ENCODE measurements at regions not wholly inside any gene's neighbourhood (a gene's known extent, or its start where the extent isn't known, plus 50 kb on each side); places are given as distances from the start of the nearest gene placed in this dataset.
"Not testable (repeated sequence)": the region's sequence is repeated elsewhere in the genome, so short reads cannot be mapped to it uniquely, and the experiment has no call there.

- no peak for DNase-seq (ENCODE audit: low spot score)
Measured at GRCh38 chr9:105114318-105114717, 130.1 kb upstream of the SLC44A1 start.

- DNase-seq (ENCODE audit: low spot score), result peak; percentile 38
Measured at GRCh38 chr9:105114964-105115728, 129.3 kb upstream of the SLC44A1 start.

GRCh38 chr9:105116052-105116868 lies 128.2 kb upstream of the SLC44A1 start:
- no peak for DNase-seq (ENCODE audit: low spot score)

- peak; percentile 35 for DNase-seq (ENCODE audit: low spot score)
Measured at GRCh38 chr9:105117234-105117633, 127.2 kb upstream of the SLC44A1 start.

GRCh38 chr9:105118636-105119035 lies 125.8 kb upstream of the SLC44A1 start:
- DNase-seq (ENCODE audit: low spot score), result no peak

- peak; percentile 76 for DNase-seq (ENCODE audit: low spot score)
Measured at GRCh38 chr9:105119156-105119555, 125.3 kb upstream of the SLC44A1 start.

- no peak for DNase-seq (ENCODE audit: low spot score)
Measured at GRCh38 chr9:105121861-105122430, 122.5 kb upstream of the SLC44A1 start.

- not testable (repeated sequence) for DNase-seq (ENCODE audit: low spot score)
Measured at GRCh38 chr9:105124598-105124997, 119.9 kb upstream of the SLC44A1 start.

- DNase-seq (ENCODE audit: low spot score), result no peak
Measured at GRCh38 chr9:105126226-105126625, 118.2 kb upstream of the SLC44A1 start.

- DNase-seq (ENCODE audit: low spot score), result no peak
Measured at GRCh38 chr9:105127863-105128220, 116.6 kb upstream of the SLC44A1 start.

GRCh38 chr9:105128908-105129600 lies 115.4 kb upstream of the SLC44A1 start:
- DNase-seq (ENCODE audit: low spot score), result no peak

- DNase-seq (ENCODE audit: low spot score), result no peak
Measured at GRCh38 chr9:105129731-105130130, 114.7 kb upstream of the SLC44A1 start.

- no peak for DNase-seq (ENCODE audit: low spot score)
Measured at GRCh38 chr9:105131981-105132380, 112.5 kb upstream of the SLC44A1 start.

- DNase-seq (ENCODE audit: low spot score), result no peak
Measured at GRCh38 chr9:105132606-105133005, 111.8 kb upstream of the SLC44A1 start.

GRCh38 chr9:105138306-105138801 lies 106.1 kb upstream of the SLC44A1 start:
- DNase-seq (ENCODE audit: low spot score), result peak; percentile 38

GRCh38 chr9:105141146-105141975 lies 103.1 kb upstream of the SLC44A1 start:
- peak; percentile 28 for DNase-seq (ENCODE audit: low spot score)

- DNase-seq (ENCODE audit: low spot score), result no peak
Measured at GRCh38 chr9:105141976-105142250, 102.5 kb upstream of the SLC44A1 start.

GRCh38 chr9:105142406-105143135 lies 101.9 kb upstream of the SLC44A1 start:
- DNase-seq (ENCODE audit: low spot score), result no peak

GRCh38 chr9:105143136-105143430 lies 101.4 kb upstream of the SLC44A1 start:
- DNase-seq (ENCODE audit: low spot score), result no peak

GRCh38 chr9:105144076-105144475 lies 100.4 kb upstream of the SLC44A1 start:
- no peak for DNase-seq (ENCODE audit: low spot score)

- no peak for DNase-seq (ENCODE audit: low spot score)
Measured at GRCh38 chr9:105144841-105145240, 99.6 kb upstream of the SLC44A1 start.
